Gastroesophageal sphincter (tissue), 3 donors: ENCODE measurements at regions not wholly inside any gene's neighbourhood (a gene's known extent, or its start where the extent isn't known, plus 50 kb on each side); places are given as distances from the start of the nearest gene placed in this dataset.

Experiments
- CTCF ChIP-seq, 4 experiments: fragments of 200-600 bp in 2 of 4; fragments of 450-650 bp in 2 of 4; sonication (generic) in 1 of 4; IDR thresholded peaks; one replicate each; pipeline ENCODE4 v1.5.1; 2017 to 2019; ENCODE audit warnings: antibody characterized with exemption in 4 of 4, mild to moderate bottlenecking in 2 of 4, moderate library complexity in 2 of 4
- POLR2A ChIP-seq, 2 donors: fragments of 450-650 bp; IDR thresholded peaks; one replicate each; pipeline ENCODE4 v1.6.1; 2017; ENCODE audit warnings: antibody characterized with exemption in 2 of 2, mild to moderate bottlenecking in 2 of 2, moderate library complexity in 1 of 2

- TF ChIP-seq POLR2A (IDR thresholded peaks at IDR 0.05) (no peak), CTCF (IDR thresholded peaks at IDR 0.05) (no peak)
Measured at GRCh38 chr1:188582911-188583532, 1754.3 kb downstream of the PLA2G4A start.
